Hepatocyte (in vitro differentiated cells): ENCODE measurements at regions not wholly inside any gene's neighbourhood (a gene's known extent, or its start where the extent isn't known, plus 50 kb on each side); places are given as distances from the start of the nearest gene placed in this dataset.

Experiments
- CTCF ChIP-seq: fragments of 200-600 bp; sonication (generic); IDR thresholded peaks from 2 replicates; pipeline ENCODE4 v1.5.1; 2016; ENCODE audit warnings: antibody characterized with exemption, mild to moderate bottlenecking; ENCODE audit not compliant: poor library complexity
- EZH2phosphoT487 ChIP-seq: fragments of 200-600 bp; sonication (generic); IDR thresholded peaks from one replicate; pipeline ENCODE4 v1.6.1; 2018; ENCODE audit warnings: antibody characterized with exemption, mild to moderate bottlenecking, low read depth, moderate library complexity; ENCODE audit not compliant: unreplicated experiment, severe bottlenecking

- TF ChIP-seq EZH2phosphoT487 (no peak), CTCF (no peak)
Measured at GRCh38 chr2:37800176-37800858, 124.8 kb upstream of the RMDN2 start.
